IPS-15b (cell line): ENCODE measurements at regions not wholly inside any gene's neighbourhood (a gene's known extent, or its start where the extent isn't known, plus 50 kb on each side); places are given as distances from the start of the nearest gene placed in this dataset.
"Not testable (repeated sequence)": the region's sequence is repeated elsewhere in the genome, so short reads cannot be mapped to it uniquely, and the experiment has no call there.

Experiments used
- H3K27me3 ChIP-seq: one replicate; pipeline ENCODE4 v1.6.1; 2013; ENCODE audit warnings: low read length; ENCODE audit not compliant: control insufficient read depth, insufficient read depth
- H3K36me3 ChIP-seq: one replicate; pipeline ENCODE4 v1.6.1; 2013; ENCODE audit warnings: low read length; ENCODE audit not compliant: control insufficient read depth, insufficient read depth
- H3K4me1 ChIP-seq: one replicate; pipeline ENCODE4 v1.6.1; 2013; ENCODE audit warnings: mild to moderate bottlenecking, low read length; ENCODE audit not compliant: control insufficient read depth, insufficient read depth
- H3K4me3 ChIP-seq: one replicate; pipeline ENCODE4 v1.5.1; 2013; ENCODE audit warnings: low read depth, low read length
- H3K9ac ChIP-seq: one replicate; pipeline ENCODE4 v1.6.1; 2013; ENCODE audit warnings: low read depth, mild to moderate bottlenecking, low read length
- H3K9me3 ChIP-seq: one replicate; pipeline ENCODE4 v1.6.1; 2013; ENCODE audit warnings: mild to moderate bottlenecking, low read length; ENCODE audit not compliant: control insufficient read depth, insufficient read depth

GRCh38 chr1:56132520-56132919 lies 446.8 kb downstream of the PLPP3 start:
- Histone ChIP-seq H3K9me3 (no peaks in the 10 kb centered on the region), H3K4me1 (no peaks in the 10 kb centered on the region), H3K9ac (no peak overlapping the region), H3K27me3 (no peaks in the 10 kb centered on the region), H3K4me3 (no peak overlapping the region), H3K36me3 (no peaks in the 10 kb centered on the region)

DNA sequence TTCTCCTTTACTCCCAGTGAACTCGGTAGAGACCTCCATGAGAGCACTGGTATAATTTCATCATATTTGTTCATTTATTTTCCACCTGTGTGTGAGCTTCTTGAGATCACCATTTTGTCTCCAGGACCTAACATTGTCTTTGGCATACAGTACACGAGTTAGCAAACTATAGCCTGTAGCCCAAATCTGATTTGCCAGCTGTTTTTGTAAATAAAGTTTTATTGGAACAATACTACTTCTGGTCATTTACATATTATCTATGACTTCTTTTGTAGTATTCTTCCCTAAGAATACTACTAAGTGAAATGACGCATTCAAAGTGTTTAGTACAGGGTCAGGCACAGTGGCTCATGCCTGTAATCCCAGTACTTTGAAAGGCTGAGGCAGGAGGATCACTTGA lies 449.5 kb downstream of the PLPP3 start:
- no peaks in the 10 kb centered on the region for H3K9me3 ChIP-seq
- no peak overlapping the region for H3K4me3 ChIP-seq
- no peaks in the 10 kb centered on the region for H3K4me1 ChIP-seq
- H3K9ac ChIP-seq: no peak overlapping the region
- no peaks in the 10 kb centered on the region for H3K27me3 ChIP-seq
- H3K36me3 ChIP-seq: no peaks in the 10 kb centered on the region

DNA sequence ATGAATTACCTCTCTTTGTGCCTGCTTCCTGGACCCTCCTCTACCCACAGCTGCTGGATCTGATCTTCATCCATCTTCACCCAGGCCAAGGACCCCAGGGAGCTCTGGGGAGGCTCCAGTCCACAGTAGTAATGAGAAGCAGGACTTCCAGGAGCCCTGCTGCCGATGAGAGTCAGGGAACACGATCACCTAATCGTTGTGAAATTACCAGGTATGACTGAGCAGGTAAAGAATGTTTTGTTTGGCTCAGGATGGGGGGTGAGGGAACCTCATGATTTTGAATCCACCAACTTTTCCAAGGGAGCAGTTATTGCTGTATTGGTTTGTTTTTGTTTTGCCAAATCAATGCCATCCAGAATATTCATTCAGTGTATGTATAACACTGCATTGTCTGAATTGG lies 454.0 kb downstream of the PLPP3 start:
- Histone ChIP-seq H3K9me3 (no peaks in the 10 kb centered on the region), H3K9ac (no peak overlapping the region), H3K4me1 (no peaks in the 10 kb centered on the region), H3K27me3 (no peaks in the 10 kb centered on the region), H3K36me3 (no peaks in the 10 kb centered on the region), H3K4me3 (no peak overlapping the region)

DNA sequence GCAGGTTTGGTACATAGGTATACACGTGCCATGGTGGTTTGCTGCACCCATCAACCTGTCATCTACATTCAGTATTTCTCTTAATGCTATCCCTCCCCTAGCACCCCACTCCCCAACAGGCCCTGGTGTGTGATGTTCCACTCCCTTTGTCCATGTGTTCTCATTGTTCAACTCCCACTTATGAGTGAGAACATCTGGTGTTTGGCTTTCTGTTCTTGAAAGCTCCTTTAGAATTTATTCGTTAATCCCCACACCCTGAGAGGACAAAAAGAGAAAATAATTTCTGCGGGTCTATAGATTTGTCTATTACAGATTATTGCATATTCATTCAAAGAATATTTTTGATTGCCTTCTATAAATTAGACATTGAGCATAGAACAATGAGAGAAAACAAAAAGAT lies 455.5 kb downstream of the PLPP3 start:
- Histone ChIP-seq H3K4me1 (no peaks in the 10 kb centered on the region), H3K9me3 (no peaks in the 10 kb centered on the region), H3K27me3 (no peaks in the 10 kb centered on the region), H3K9ac (no peak overlapping the region), H3K36me3 (no peaks in the 10 kb centered on the region), H3K4me3 (no peak overlapping the region)

DNA sequence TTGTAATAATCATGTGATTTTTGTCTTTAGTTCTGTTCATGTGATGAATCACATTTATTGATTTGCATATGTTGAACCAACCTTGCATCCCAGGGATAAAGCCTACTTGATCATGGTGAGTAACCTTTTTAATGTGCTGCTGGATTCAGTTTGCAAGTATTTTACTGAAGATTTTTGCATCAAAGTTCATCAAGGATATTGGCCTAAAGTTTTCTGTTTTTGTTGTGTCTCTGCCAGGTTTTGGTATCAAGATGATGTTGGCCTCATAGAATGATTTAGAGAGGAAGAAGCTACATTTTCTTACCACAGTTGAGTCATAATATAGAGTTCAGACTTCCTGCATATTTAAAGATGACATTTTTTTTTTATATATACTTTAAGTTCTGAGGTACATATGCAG lies 455.9 kb downstream of the PLPP3 start:
- Histone ChIP-seq H3K9ac (no peak overlapping the region), H3K9me3 (no peaks in the 10 kb centered on the region), H3K36me3 (no peaks in the 10 kb centered on the region), H3K27me3 (no peaks in the 10 kb centered on the region), H3K4me3 (no peak overlapping the region), H3K4me1 (no peaks in the 10 kb centered on the region)

DNA sequence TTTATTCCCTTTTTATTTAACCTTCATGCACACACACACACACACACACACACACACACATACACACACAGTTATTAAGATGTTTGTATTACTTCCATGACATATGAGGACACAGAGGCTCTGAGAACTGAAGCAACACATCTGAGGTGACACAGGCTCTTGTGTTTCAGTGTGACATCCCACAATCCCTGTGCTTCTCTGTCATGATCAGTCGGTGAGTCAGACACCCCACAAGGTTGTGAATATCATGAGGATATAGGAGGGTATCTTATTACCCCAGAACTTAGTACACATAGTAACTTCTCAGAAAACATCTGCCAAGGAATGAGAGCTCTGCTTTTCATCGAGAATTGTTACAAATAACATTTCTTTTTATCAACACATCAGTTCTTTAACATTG lies 459.3 kb downstream of the PLPP3 start:
- Histone ChIP-seq H3K9me3 (no peaks in the 10 kb centered on the region), H3K9ac (no peak overlapping the region), H3K36me3 (no peaks in the 10 kb centered on the region), H3K4me3 (no peak overlapping the region), H3K27me3 (no peaks in the 10 kb centered on the region), H3K4me1 (no peaks in the 10 kb centered on the region)

DNA sequence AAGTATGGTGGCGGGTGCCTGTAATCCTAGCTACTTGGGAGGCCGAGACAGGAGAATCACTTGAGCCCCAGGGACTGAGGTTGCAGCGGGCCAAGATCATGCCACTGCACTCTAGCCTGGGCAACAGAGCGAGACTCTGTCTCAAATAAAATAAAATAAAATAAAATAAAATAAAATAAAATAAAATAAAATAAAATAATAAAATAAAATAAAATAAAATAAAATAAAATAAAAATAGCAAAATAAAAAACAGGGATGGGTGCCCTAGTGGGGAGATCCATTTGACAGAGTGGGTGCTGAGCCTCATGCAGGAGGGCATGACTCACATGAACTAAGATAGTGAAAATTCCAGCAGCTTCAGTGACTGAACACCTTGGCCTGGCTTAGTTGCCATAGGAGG lies 460.7 kb downstream of the PLPP3 start:
- H3K9ac ChIP-seq, H3K36me3 ChIP-seq, H3K4me1 ChIP-seq, H3K27me3 ChIP-seq, H3K4me3 ChIP-seq, H3K9me3 ChIP-seq: not testable (repeated sequence)

GRCh38 chr1:56115701-56116100 lies 463.7 kb downstream of the PLPP3 start:
- Histone ChIP-seq H3K27me3 (no peaks in the 10 kb centered on the region), H3K36me3 (no peaks in the 10 kb centered on the region), H3K9me3 (no peaks in the 10 kb centered on the region), H3K9ac (no peak overlapping the region), H3K4me3 (no peak overlapping the region), H3K4me1 (no peaks in the 10 kb centered on the region)

GRCh38 chr1:56113679-56114078 lies 465.7 kb downstream of the PLPP3 start:
- Histone ChIP-seq H3K36me3 (no peaks in the 10 kb centered on the region), H3K4me1 (no peaks in the 10 kb centered on the region), H3K4me3 (no peak overlapping the region), H3K27me3 (no peaks in the 10 kb centered on the region), H3K9me3 (no peaks in the 10 kb centered on the region), H3K9ac (no peak overlapping the region)

- Histone ChIP-seq H3K9me3 (peaks cover 3% of the 10 kb centered on the region), H3K4me1 (no peaks in the 10 kb centered on the region), H3K9ac (no peak overlapping the region), H3K27me3 (no peaks in the 10 kb centered on the region), H3K4me3 (no peak overlapping the region), H3K36me3 (no peaks in the 10 kb centered on the region)
Measured at GRCh38 chr1:56107275-56107638, 472.1 kb downstream of the PLPP3 start.

DNA sequence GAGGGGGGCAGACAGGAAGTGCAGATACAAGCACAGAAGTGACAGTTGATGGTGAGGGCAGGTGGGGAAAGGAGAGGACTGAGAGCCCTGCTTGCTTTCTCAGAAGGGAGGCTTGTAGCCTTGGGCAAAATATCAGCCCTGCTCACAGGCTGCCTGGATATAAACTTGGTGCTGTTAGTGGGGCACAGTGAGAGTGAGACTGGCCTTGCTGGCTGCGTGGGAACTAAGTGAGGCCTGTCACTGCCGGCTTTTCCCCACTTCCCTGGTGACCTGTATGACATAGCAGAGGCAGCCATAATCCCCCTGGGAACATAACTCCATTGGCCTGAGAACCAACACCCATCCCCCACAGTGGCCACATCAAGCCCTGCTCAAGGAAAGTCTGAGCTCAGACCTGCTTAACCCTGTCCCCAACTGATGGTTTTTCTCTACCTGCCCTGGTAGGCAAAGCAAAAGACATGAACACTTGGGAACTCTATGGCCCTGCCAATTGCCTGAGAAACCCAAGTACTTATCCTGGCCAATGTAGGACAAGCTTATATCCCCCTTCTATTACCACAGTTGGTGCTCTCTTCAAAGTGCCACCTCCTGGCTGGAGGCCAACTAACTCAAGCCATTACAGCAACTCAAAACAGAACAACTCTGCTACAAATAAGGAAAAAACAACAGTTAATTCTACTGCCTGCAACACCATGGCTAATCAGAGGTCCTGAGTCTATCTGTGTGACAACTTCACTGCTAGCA lies 472.7 kb downstream of the PLPP3 start:
- no peaks in the 10 kb centered on the region for H3K4me1 ChIP-seq

GRCh38 chr1:56105397-56105796 lies 474.0 kb downstream of the PLPP3 start:
- Histone ChIP-seq H3K9ac (no peak overlapping the region), H3K4me3 (no peak overlapping the region), H3K9me3 (peaks cover 3% of the 10 kb centered on the region), H3K36me3 (no peaks in the 10 kb centered on the region), H3K27me3 (no peaks in the 10 kb centered on the region), H3K4me1 (no peaks in the 10 kb centered on the region)

More for the DNA sequence above, 472.7 kb downstream of the PLPP3 start:
- peaks cover 3% of the 10 kb centered on the region for H3K9me3 ChIP-seq
- no peaks in the 10 kb centered on the region for H3K27me3 ChIP-seq
- H3K36me3 ChIP-seq: no peaks in the 10 kb centered on the region
- H3K9ac ChIP-seq: no peak overlapping the region
- no peak overlapping the region for H3K4me3 ChIP-seq
